Upper lobe of right lung (tissue), 1 donor: ENCODE measurements at regions not wholly inside any gene's neighbourhood (a gene's known extent, or its start where the extent isn't known, plus 50 kb on each side); places are given as distances from the start of the nearest gene placed in this dataset.

Experiments
- ATAC-seq: fragments of 200-7000 bp; cut with Tn5 transposase; one replicate; pipeline ENCODE4 v1.9.1; 2020; ENCODE audit warnings: mild to moderate bottlenecking, moderate library complexity
- DNase-seq: peaks from one replicate; pipeline ENCODE4 v3.0.0-alpha.2; 2020
- H3K27ac ChIP-seq: fragments of 200-600 bp; one replicate; pipeline ENCODE4 v1.8.0; 2022
- H3K27me3 ChIP-seq: fragments of 200-600 bp; one replicate; pipeline ENCODE4 v1.8.0; 2022; ENCODE audit warnings: mild to moderate bottlenecking
- H3K36me3 ChIP-seq: fragments of 200-600 bp; one replicate; pipeline ENCODE4 v1.8.0; 2022
- H3K4me1 ChIP-seq: fragments of 200-600 bp; one replicate; pipeline ENCODE4 v1.8.0; 2022
- H3K4me3 ChIP-seq: fragments of 200-600 bp; one replicate; pipeline ENCODE4 v1.8.0; 2022; ENCODE audit warnings: mild to moderate bottlenecking
- H3K9me3 ChIP-seq: fragments of 200-600 bp; one replicate; pipeline ENCODE4 v1.8.0; 2022
- intact Hi-C: fragments of 100-400 bp; cut with DNase I; formaldehyde crosslinking; loops from one replicate; pipeline ENCODE4 v1.11.0; 2022
- TF ChIP-seq, protein P1 (sequence below): fragments of 200-600 bp; IDR thresholded peaks from one replicate; pipeline ENCODE4 v1.8.0; 2022; ENCODE audit warnings: antibody characterized with exemption
- donor health status: DM: no; HTN: yes; CAD: no; lungs with severe emphysema.

- no peaks in the 10 kb centered on the region for H3K27me3 ChIP-seq
- H3K36me3 ChIP-seq, result no peaks in the 10 kb centered on the region
- ATAC-seq (no peak), DNase-seq (no peak)
- no peak overlapping the region for H3K4me3 ChIP-seq
- no peak overlapping the region for H3K27ac ChIP-seq
- TF ChIP-seq, protein P1, sequence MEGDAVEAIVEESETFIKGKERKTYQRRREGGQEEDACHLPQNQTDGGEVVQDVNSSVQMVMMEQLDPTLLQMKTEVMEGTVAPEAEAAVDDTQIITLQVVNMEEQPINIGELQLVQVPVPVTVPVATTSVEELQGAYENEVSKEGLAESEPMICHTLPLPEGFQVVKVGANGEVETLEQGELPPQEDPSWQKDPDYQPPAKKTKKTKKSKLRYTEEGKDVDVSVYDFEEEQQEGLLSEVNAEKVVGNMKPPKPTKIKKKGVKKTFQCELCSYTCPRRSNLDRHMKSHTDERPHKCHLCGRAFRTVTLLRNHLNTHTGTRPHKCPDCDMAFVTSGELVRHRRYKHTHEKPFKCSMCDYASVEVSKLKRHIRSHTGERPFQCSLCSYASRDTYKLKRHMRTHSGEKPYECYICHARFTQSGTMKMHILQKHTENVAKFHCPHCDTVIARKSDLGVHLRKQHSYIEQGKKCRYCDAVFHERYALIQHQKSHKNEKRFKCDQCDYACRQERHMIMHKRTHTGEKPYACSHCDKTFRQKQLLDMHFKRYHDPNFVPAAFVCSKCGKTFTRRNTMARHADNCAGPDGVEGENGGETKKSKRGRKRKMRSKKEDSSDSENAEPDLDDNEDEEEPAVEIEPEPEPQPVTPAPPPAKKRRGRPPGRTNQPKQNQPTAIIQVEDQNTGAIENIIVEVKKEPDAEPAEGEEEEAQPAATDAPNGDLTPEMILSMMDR, result no peak
- intact Hi-C loops, result no loop called here
- H3K9me3 ChIP-seq, result no peaks in the 10 kb centered on the region
- H3K4me1 ChIP-seq, result no peaks in the 10 kb centered on the region
These were observed 136.5 kb upstream of the C11orf87 start for GRCh38 chr11:109285465-109285864.

- Histone ChIP-seq H3K27me3 (no peaks in the 10 kb centered on the region), H3K36me3 (no peaks in the 10 kb centered on the region), H3K27ac (no peak overlapping the region), H3K4me1 (no peaks in the 10 kb centered on the region), H3K9me3 (no peaks in the 10 kb centered on the region), H3K4me3 (no peak overlapping the region)
- DNase-seq (no peak), ATAC-seq (no peak)
- intact Hi-C loops, result no loop called here
- TF ChIP-seq, protein P1, result no peak
These were observed 130.4 kb upstream of the C11orf87 start for GRCh38 chr11:109291553-109291952.

GRCh38 chr11:109298865-109299264 lies 123.1 kb upstream of the C11orf87 start:
- TF ChIP-seq, protein P1, result no peak
- Histone ChIP-seq H3K9me3 (no peaks in the 10 kb centered on the region), H3K4me3 (no peak overlapping the region), H3K36me3 (no peaks in the 10 kb centered on the region), H3K27me3 (no peaks in the 10 kb centered on the region), H3K27ac (no peak overlapping the region), H3K4me1 (no peaks in the 10 kb centered on the region)
- DNase-seq (no peak), ATAC-seq (no peak)
- intact Hi-C loops, result no loop called here

GRCh38 chr11:109300211-109300610 lies 121.8 kb upstream of the C11orf87 start:
- Histone ChIP-seq H3K9me3 (no peaks in the 10 kb centered on the region), H3K4me3 (no peak overlapping the region), H3K27me3 (no peaks in the 10 kb centered on the region), H3K36me3 (no peaks in the 10 kb centered on the region), H3K27ac (no peak overlapping the region), H3K4me1 (no peaks in the 10 kb centered on the region)
- ATAC-seq, result no peak
- no peak for DNase-seq
- TF ChIP-seq, protein P1, result no peak
- intact Hi-C loops, result no loop called here

GRCh38 chr11:109302591-109303334 lies 119.2 kb upstream of the C11orf87 start:
- Histone ChIP-seq H3K27me3 (no peaks in the 10 kb centered on the region), H3K4me1 (no peaks in the 10 kb centered on the region), H3K9me3 (no peaks in the 10 kb centered on the region), H3K36me3 (no peaks in the 10 kb centered on the region), H3K4me3 (no peak overlapping the region), H3K27ac (no peak overlapping the region)
- TF ChIP-seq, protein P1, result no peak
- intact Hi-C loops, result no loop called here
- no peak for DNase-seq
- ATAC-seq, result no peak

- DNase-seq (no peak), ATAC-seq (no peak)
- H3K4me3 ChIP-seq, result no peak overlapping the region
- TF ChIP-seq, protein P1, result no peak
- intact Hi-C loops, result no loop called here
- H3K9me3 ChIP-seq, result no peaks in the 10 kb centered on the region
- H3K36me3 ChIP-seq, result no peaks in the 10 kb centered on the region
- H3K4me1 ChIP-seq, result no peaks in the 10 kb centered on the region
- no peaks in the 10 kb centered on the region for H3K27me3 ChIP-seq
- H3K27ac ChIP-seq, result no peak overlapping the region
These were observed 118.6 kb upstream of the C11orf87 start for GRCh38 chr11:109303342-109303741.
